ENCODE measurements at regions not wholly inside any gene's neighbourhood (a gene's known extent, or its start where the extent isn't known, plus 50 kb on each side); places are given as distances from the start of the nearest gene placed in this dataset.
"Not testable (repeated sequence)": the region's sequence is repeated elsewhere in the genome, so short reads cannot be mapped to it uniquely, and the experiment has no call there.

DNA sequence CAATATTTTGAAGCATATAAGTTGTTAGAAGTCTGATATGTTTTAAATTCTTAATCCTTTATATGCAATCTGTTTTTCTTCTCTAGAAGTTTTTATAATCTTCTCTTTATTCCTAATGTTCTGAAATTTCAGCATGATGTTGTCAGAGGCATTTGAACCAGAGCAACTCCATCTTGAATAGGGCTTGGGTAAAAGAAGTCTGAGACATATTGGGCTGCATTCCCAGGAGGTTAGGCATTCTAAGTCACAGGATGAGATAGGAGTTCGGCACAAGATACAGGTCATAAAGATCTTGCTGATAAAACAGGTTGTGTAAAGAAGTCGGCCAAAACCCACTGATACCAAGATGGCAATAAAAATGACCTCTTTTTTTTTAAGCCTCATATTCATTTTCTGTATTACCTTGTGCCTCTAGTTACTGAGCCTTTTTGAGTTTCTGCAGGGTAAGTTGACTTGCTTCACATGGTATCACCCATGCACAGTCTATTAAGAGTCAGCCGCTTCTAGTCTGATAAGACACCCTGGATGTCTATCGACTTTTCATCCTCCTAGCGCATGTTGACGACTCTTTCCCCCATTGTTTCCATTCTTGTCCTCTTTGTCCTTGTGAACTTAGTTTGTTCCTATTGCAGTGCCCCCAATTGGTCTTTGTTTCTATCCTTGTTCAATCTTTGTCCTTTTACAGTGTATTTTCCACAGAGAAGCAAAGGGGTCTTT is 80.8 kb upstream of the RNU6-1 start:
- DNase-seq, result no peak

GRCh38 chr15:67922106-67922675 is 82.3 kb upstream of the RNU6-1 start:
- DNase-seq, result no peak

DNA sequence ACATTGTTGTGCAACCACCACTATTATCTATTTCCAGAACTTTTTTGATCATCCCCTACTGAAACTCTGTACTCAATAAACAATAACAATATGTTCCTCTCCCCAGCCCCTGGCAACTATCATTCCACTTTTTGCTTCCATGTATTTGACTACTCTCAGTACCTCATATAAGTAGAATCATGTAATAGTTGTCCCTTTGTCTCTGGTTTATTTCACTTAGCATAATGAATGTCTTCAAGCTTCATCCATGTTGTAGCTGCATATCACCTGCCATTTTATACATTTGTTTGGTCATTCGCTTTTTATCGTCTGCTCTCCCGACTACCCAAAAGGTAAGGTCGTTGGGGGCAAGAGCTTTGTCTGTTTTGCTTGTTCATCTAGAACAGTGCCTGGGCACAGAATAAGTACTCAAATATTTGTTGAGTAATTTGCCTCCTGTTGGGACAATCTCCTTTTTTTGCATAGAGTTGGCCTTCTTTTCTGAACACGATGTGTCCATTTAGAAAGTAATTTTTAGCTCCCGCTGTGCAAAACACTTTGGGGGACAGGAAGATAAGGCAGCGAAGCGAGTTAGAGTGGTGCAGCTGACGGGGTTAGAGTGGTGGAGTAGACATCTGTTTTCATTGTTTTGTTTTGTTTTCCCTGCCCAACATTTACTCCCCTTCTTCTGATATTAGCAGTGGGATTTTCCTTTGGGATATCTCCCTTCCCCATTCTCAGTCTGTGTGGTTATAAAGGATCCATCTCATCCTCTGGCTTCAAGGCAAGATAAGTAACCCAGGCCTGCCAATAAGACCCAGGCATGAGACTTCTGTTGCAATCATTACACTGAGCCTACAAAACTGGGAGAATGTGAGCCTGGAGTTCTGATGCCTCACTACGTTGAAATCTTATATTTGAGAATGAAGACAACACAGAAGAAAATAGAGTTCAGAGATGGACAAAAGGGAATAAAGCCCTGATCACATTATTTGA is 83.4 kb upstream of the RNU6-1 start:
- DNase-seq, result no peak

DNA sequence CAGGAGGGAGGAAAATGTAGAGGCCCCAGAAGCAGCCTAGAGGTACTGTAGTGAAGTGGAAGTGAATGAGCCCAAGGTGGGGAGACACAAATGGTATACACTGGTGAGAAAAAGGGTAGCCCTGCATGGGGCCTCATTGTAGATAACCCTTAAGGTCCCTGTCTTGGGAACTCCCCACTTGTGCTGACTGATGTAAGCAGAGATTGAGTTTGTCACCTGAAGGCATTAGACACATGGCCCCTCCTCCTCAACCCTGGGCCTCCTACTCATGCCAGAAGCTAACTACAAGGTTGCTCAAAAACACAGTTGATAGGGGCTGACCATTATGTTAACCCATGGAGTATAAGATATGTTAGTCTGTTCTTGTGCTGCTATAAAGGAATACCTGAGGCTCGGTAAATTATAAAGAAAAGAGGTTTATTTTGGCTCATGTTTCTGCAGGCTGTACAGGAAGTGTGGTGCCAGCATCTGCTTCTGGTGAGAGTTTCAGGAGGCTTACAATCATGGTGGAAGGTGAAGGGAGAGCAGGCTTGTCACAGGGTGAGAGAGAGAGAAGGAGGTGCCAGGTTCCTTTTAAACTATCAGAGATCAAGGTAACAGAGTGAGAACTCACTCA is 84.6 kb upstream of the RNU6-1 start:
- DNase-seq, result no peak

DNA sequence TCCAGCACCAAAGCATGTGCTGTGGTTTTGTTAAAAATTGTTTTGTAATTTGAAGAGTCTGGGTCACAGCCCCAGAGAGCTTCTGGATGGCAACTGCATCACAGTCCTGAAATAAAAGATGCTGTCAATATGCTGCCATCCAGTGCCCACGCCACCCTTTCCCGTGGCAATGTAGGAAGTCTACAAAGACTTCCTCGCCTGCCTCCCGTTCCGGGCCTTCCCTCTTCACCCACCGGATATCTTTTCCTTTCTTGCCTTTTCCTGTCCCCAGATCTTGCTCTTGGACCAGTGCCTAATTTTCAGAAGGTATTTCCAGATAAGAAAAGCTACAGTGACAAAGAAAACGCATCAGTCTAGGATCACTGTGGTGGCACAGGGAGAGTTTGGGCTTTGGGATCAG is 85.3 kb upstream of the RNU6-1 start:
- no peak for DNase-seq

DNA sequence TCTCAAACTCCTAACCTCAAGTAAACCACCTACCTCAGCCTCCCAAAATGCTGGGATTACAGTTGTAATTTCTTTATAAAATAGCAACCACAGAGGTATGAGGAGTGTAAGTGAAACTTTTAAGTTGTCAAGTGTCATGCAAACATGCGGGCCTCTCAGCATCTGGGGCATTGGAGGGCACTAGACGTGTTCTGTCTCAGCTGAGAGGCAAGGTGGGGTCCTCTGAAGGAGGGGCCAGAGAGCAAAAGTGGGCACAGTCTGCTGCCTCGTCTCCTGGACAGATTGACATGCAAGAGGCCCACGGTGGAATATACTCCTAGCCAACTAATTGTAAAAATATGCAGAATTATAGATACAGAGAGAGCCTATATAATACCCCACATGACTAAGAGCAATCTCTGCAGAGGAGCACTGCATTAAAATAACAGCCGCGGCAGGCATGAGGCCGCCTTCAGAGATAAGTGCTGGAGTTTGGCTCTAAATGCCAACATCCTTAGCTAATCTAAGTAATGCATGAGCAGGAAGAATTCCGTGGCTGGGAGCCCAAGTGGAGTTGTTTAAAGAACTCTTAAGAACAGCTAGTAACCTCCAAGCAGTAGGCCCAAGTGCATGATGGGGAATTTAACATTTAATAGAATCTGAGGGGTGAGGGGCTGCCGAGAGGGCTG is 87.8 kb upstream of the RNU6-1 start:
- no peak for DNase-seq

DNA sequence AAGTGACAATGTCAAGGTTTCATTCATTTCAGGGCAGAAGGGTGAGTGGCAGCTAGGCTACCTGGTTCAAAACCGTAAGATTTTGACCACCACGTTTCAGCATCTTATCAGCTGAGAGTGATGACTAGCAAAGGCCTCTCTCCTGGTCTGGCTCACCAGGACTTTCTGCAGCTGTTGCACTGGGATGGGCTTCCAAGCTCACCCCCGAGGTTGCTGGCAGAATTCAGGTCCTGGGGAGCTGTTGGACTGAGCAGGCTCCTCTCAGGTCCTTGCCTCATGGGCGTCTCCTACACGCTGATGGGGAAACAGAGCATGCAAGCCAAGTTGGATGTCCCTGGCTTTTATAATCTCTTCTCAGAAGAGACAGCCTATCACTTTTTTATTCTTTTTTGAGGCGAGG is 88.8 kb upstream of the RNU6-1 start:
- no peak for DNase-seq

DNA sequence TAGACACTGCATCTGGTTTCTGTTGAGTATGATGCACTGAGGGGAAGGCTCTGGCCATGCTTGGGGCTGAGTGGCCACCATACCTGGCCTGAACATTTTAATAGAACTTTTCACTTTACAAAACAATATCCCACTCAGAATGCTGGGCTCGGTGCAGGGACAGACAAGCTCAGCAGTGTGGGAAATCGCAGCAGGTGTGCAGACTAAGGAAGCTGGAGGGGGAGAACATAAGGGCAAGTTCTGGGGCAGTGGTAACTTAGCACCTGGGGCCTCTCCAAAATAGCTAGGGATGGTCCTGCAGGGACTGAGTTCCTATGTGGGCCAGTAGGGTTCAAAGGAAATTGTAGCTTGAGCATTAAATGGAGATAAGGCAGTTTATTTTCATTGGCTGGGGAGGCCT is 90.9 kb upstream of the RNU6-1 start:
- no peak for DNase-seq

- DNase-seq, result no peak
Measured at GRCh38 chr15:67931861-67932260, 92.0 kb upstream of the RNU6-1 start.

DNA sequence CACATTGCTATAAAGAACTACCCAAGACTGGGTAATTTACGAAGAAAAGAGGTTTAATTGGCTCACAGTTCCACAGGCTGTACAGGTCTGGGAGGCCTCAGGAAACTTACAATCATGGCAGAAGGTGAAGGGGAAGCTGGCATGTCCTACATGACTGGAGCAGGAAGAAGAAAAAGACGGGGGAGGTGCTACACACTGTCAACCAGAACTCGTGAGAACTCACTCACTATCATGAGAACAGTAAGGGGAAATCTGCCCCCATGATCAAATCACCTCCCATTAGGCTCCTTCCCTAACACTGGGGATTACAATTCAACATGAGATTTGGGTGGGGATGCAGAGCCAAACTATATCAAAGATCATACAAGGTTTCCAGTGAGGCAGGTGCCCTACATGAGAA is 94.3 kb upstream of the RNU6-1 start:
- DNase-seq, result not testable (repeated sequence)

DNA sequence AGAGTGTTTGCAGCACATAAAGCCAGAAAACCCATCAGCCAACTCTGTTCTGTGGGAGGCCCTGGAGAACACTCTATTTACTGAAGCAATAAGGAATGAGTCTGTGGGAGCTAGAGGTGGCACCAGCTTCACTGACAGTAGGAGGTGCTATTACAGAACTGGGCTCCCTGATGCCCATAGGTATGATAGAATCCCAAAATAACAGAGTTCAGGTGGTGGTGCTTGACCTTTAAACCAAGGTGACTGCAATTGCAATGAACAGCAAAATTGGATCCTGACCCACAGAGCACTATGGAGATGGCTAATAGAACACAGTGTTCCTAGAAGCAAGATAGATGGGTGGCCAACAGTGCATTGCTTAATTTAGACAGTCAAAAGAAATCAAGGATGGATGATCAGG is 95.4 kb upstream of the RNU6-1 start:
- DNase-seq, result no peak

GRCh38 chr15:67936258-67936657 is 96.4 kb upstream of the RNU6-1 start:
- DNase-seq, result no peak

- no peak for DNase-seq
Measured at GRCh38 chr15:67937153-67937761, 97.4 kb upstream of the RNU6-1 start.

DNA sequence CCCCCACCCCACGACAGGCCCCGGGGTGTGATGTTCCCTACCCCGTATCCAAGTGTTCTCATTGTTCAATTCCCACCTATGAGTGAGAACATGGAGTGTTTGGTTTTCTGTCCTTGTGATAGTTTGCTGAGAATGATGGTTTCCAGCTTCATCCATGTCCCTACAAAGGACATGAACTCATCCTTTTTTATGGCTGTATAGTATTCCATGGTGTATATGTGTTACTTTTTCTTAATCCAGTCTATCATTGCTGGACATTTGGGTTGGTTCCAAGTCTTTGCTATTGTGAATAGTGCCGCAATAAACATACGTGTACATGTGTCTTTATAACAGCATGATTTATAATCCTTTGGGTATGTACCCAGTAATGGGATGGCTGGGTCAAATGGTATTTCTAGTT is 99.3 kb upstream of the RNU6-1 start:
- not testable (repeated sequence) for DNase-seq

DNA sequence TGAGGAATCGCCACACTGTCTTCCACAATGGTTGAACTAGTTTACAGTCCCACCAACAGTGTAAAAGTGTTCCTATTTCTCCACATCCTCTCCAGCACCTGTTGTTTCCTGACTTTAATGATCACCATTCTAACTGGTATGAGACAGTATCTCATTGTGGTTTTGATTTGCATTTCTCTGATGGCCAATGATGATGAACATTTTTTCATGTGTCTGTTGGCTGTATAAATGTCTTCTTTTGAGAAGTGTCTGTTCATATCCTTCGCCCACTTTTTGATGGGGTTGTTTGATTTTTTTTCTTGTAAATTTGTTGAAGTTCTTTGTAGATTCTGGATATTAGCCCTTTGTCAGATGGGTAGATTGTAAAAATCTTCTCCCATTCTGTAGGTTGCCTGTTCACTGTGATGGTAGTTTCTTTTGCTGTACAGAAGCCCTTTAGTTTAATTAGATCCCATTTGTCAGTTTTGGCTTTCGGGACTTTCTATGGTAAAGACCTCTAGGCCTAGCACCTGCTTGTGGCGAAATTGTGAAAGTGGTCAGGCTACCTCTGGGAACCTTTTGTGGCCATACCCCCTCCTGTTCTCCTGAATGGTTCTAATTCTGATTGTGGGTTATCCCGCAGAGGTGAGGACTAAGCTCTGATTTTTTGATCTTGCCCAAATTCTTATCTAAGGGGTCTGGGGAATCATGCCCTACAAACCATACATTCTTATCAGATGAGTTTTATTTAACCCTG is 99.9 kb upstream of the RNU6-1 start:
- not testable (repeated sequence) for DNase-seq

DNA sequence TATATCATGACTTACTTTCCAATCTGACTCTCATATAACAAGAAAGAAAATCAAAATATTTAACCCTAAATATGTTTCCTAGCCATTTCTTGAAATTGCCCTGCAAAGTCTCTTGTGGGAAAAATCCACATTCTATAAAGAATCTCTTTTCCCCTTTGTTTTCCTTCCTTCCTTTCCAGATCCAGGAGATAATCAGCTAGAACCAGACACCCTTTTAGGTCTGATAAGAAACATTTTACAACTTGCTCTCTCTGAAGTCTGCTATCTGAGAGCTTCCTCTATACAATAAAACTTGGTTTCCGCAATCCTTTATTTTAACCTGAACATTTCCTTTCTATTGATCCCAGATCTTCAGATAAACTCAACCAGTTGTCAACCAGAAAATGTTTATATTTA is 100.5 kb upstream of the RNU6-1 start:
- no peak for DNase-seq

DNA sequence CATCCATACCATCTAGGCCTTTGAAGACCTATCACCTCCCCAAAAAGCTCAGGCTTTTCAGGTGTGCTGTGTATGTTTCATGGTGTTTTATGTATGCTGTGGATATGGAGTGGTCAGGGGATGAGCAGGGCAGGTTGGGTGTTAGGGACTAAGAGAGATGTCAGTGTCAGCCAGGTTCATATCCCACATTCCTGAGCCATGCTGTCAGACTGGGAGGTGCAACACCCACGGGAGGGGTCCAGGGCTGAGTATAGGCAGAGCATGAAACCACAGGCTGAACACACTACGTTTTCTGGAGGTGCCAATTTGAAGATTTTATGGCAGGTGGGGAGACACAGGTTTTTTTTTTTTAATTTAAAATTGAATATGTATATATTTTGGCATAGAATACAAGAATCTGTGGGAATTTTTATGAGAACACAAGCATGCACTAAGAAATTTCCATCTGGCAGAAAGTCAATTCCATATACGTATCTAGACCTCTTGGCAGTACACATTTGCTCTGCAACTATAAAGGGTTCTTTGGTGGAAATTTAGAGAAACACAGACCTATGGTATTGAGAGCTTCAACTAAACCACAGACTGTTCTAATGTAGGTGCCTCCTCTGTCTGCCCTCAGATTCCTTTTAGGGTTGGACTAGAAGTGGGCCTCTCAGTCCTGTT is 101.9 kb upstream of the RNU6-1 start:
- no peak for DNase-seq

DNA sequence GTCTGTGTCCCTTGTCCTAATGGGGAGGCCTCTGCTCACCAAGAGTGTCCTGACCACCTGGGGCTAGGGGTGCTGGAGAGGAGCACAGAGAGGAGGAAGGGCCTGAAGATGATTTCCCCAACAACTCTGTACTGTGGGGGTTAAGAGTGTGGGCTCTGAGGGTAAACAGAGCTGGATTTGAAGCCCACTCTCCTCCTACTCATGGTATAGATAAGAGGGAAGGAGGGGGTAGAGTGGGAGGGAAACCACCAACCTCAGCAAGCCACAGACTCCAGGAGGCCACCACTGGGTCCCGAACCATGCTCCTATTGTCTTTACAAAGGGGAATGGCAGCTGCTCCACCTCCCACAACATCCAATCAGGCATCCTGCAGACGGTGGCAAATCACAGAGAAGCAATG is 103.6 kb upstream of the RNU6-1 start:
- no peak for DNase-seq

DNA sequence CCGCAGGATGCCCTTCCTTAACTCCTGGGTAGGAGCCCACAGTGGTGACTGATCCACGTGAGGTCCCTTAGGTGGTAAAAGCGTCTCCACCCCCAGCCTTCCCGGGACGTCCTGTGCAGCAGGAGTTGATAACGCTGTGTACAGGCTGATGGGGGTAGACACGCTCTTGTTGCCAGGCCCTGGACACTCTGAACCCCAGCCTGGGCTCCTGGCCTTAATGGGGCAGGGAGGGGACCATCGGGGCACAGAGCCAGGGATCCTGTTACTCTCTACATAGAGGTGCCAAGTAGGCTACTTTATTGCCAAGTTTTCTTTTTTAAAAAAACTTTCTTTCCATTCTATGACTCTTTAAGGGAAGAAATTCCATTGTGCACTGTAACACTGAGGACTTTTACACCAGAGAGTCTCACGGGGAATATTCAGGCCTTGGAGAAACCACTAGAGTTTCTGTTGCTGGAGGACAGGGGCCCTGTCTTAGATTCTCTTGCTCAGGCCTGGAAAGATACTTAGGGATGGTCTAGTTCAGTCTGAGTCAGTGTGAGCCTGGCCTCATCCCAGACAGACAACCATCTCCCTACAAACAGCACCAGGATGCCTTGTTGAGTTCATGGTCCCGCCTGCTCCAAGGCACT is 104.3 kb upstream of the RNU6-1 start:
- no peak for DNase-seq

DNA sequence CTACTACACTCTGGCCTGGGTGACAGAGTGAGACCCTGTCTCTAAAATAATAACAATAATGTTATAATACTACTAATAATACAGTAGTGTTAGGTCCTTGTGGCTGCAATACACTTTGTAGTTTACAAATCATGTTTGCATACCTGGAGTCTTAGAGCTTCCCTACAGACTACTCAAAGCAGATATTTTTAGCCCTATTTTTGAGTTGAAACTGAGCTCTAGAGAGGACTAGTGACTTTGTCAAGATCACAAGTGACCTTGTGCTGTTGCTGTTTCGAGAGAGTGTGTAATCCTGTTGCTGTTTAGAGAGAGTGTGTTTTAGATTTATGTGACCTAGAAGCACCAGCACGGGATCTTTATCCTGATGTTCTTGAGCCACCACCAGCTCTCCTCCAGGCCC is 105.3 kb upstream of the RNU6-1 start:
- DNase-seq, result no peak
